ENCODE measurements at regions not wholly inside any gene's neighbourhood (a gene's known extent, or its start where the extent isn't known, plus 50 kb on each side); places are given as distances from the start of the nearest gene placed in this dataset.

DNA sequence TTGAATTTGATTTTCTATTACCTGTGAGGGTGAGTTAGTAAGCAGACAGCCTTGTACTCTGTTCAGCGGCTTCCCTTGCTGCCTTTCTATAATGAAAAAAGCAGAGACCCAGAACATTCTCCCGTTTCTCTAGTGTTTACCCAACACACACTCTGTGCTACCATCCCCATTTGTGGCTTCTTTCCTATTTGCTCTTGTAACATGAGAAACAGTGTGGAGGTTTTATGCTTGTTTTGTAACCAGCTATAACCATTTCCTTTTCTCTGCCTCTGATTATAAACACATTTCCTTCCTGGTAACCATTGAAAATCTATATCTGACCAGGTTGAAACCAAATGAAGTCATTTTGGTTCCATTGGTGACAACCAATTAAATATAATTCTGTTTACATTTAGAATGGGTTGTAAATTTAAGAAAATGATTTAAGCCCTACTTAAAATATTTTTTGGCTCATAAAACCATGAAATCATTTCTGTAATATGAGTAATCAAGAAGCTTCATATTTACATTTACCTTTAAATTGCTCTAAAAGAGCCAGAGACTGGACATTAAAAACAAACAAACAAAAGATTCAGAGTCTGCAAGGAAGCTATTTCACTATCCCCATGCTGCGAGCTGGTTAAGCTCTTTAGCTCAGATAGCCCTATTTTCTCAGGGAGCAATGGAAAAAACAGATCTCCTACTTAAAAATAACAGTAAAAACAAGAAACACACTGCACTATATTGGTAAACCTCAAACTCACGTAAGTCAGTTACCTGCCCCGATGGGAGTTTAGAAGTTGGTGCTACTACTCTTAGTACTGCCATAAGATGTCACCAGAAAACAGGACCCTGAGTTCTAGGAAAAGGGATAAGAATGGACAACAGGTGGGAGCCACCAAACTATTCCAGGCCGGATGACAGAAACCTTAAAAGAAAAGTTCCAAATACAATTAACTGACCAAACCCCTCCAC lies 206.5 kb upstream of the EEA1 start:
- FAIRE-seq = no peak

DNA sequence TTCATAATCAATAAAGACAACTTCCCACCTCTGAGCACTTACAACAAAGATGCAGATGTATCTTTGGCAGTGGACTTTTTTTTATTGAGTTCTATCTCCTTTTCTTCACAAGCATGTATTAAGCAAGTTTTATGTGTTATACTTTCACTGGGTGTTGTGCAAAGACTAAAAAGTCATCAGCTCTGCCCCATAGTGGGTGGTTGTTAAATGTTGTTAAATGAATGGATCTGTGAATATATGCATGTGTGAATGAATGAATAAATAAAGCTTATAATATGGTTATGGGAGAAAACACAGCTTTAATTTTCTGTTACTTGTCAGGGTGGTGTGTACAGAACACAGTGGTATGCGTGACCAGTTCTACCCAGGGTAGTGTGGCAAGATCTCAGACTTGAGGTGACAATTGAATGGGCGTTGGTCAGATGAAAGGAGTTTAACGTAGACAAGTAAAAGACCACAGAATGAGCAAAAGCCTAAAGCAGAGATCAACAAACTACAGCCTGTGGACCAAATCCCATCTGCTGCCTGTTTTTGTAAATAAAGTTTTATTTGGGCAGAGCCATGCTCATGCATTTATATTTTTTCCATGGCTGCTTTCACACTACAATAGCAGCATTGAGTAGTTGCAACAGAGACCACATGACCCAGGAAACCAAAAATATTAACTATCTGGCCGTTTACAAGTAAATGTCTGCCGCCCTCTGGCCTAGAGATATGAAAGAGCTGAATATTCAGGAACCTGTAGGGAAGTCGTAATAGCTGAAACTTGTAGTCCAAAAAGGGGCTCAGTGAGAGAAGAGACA lies 207.4 kb upstream of the EEA1 start:
- FAIRE-seq = no peak

DNA sequence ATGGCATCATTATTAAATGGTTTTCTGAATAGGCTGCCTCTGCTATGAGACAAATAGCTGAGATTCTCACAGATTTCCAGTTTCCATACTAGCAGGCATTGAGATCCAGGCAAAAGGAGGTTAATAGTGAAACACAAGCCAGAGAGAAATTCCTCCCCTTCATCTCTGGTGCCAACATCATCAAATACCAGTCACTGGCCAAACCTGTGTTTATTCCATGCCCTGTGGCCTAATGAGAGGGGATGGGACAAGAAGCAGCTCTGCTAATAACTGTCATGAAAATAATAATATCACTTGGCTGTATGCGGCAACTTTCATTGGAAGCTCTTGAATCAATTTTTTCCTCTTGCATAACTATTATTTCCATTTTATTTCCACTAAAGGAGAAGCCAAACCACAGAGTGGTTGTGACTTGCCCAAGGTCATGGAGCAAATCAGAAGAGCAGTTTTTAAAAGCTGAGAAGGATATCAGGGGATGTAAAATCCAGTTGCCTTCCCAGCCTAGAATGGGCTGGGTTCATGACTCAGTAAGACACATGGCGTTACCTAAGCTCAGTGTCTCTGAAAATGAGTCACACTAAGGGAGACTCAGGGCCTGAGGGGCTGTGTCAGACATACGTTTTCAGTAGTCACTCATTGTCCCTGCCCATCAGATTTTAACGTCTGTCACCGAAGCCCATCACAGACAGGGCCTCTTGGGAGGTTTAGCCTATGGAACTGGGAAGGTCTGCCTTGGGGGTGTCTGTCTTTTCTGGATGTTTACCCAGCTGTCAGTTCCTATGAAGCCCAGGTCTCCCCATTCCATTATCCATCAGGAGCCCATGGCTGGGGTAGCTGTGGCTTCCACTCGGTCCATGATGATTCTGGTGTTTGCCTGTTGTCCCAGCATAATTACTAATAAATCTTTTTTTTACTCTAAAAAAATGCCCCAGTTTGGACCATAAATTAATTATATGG lies 208.8 kb upstream of the EEA1 start:
- FAIRE-seq = no peak

DNA sequence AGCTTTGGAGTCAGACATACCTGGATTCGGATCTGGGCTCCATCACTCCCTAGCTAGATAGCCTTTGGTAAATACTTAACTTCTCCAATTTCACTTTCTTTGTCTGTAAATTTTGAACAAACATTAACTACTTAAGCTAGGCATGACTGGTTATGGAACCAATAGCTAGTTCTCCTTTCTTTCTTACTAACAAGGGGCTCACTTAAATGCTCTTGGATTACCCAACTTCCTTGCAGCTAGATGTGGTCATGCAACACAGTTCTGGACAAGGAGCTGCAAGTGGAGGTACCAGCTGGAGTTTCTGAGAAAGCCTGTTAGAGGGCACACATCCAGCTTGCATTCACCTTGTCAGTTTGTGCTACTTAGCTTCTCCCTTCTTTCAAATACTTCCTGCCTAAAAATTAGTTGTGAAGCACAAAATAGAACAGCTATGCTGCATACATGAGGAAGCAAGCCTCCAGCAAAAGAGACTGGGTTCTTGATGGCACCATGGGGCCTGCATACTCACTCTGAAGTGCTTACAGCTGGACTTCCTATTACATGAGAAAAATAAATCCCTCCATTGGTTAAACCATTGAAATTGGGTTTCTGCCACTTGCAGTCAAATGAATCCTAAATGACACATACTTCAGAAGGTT lies 210.1 kb upstream of the EEA1 start:
- FAIRE-seq = no peak

DNA sequence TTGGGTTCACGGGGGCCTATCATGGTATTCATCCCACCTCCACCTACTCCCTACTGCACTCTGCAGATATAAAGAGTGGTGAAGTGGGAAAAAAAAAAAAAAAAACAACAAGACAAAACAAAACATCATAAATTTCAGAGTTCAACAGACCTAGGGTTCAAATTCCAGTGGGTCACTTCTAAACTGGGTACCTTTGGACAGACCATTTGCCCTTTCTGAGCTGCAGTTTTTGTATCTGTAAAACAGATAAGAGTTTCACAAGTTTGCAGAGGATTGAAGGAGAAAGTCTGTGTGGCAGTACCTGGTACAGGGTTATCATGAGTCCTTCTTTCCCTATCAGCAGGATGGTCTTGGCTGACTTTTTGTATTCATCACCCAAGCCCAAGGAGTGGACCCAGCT lies 211.2 kb upstream of the EEA1 start:
- no peak for FAIRE-seq

DNA sequence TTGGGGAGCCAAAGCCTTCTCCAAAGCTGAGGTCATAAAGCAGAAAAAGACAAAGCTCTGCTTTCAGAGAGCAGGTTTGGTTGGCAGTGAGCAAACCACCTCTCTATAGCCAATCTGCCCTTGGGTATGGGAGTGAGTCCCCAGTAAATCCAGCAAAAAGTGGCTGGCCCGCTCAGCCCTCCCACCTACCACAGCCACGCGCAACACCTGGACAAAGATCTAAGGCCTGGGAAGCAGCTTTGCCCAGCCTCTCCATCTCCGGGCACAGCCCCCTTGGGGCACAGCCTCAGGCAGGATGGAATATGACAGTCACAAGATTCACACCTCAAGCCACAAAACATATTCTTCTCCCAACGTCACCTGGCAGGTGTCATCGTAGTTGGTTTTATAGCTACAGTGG lies 211.7 kb upstream of the EEA1 start:
- FAIRE-seq = no peak

DNA sequence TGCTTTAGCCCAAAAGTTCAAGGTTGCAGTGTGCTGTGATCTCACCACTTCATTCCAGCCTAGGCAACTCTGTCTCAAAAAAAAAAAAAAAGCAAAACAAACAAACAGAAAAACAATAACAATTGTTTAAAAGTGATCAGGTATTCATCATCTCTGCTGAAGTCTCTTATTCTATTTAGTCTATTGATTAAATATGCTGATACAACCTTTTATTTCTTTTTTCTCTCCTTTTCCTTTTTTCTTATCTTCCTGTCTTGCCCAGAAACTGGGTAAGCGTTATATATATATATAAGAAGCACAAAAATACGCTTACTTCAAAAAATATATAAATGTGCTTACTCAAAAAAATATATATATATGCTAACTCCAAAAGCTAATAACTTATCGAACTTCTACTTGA lies 213.8 kb upstream of the EEA1 start:
- no peak for FAIRE-seq

DNA sequence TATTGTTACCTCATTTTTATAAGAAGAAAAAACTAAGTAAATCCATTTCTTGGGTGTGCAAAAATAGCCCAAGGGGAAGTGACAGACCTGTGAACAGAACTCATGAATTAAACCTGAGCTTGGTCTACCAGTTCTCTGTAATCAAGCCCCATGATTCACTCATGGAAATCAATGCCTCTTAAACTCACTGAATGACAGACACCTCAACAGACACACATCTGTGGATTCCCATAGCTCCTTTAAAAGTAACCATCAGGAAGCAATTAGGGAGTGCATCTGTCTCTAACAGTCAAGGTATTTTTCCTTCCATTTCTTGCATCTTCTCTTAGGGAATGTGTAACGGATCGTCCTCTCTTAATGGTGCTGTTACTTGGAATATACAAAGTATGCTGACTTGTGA lies 215.0 kb upstream of the EEA1 start:
- no peak for FAIRE-seq

DNA sequence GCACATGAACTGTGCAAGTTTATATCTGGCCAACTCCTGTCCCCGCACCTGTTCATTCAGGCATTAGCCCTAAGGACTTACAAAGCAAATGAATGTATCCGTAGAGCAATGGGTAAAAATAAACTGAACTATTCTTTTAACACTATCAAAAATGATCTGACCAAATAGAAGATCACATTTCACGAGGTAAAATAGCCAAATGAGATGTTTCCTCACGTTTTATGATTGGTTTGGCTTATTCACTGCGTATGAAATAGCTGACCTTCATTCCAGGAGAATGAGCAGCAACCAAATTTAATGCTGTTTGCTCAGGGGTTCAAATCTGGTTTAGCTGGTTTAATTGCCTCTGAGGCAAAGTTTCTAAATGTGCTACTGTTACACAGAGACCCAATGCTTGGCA lies 216.0 kb upstream of the EEA1 start:
- no peak for FAIRE-seq

DNA sequence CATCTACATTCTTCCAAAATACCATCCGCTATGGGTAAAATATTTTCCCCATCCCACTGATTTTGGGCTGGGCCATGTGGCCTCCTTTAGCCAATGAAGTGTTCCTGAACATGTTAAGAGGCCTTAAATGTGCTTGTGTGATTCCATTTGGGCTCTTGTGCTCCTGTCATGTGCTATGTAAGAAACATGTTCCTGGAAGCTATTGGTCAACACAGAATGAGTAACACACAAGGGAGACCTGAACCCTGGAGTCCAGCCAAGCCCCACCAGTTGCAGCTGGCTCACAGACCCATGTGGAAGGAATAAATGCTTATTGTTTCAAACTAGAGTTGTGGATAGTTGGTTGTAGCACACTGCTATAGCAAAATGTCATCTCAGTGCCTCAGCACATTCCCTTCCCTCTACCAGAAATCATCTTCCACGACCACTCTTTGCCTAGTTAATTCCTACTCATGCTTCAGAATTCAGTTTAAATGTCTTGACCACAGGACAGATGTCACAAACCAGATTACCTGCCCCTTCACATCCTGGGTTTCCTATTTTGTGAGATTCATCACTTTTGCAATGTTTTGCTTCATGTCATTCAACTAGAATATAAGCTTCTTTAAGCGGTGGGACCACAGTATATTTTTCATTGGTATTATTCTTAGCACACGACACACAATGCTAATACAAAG lies 217.3 kb upstream of the EEA1 start:
- no peak for FAIRE-seq

DNA sequence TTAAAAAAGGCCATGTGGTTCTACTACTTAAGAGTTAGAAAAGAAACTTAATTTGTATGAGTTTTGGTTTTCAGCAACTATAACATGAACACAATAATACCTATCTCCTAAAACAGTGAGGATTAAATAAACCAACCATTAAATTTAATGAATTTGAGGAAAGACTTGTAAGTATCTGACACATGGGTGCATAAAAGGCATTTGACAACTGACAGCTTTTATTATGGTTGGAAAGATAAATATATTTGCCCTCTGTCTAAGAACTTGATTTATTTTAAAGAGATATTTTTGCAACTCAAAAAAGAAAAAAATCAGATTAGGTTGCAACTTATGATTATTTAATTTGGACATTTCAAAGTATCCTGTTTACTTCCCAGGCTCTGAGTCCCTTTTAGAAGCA lies 217.9 kb upstream of the EEA1 start:
- FAIRE-seq = no peak

DNA sequence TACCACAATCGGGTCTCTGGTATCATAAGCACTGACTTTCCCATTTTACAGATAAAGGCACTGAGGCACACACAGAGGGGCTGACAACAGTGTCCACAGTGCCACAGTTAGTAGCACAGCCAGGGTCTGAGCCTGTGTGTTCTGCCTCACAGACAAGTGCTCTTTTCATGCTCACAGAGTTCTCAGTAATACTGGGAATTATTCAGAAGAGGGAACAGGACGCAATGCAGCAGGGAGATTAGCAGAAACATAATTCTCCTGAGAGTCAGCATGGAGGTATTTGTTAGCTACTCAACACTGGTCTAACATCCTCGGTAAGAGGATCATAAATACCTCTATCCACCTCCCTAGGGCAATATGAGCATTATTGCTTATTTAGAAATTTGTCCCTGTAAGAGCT lies 219.3 kb upstream of the EEA1 start:
- no peak for FAIRE-seq

DNA sequence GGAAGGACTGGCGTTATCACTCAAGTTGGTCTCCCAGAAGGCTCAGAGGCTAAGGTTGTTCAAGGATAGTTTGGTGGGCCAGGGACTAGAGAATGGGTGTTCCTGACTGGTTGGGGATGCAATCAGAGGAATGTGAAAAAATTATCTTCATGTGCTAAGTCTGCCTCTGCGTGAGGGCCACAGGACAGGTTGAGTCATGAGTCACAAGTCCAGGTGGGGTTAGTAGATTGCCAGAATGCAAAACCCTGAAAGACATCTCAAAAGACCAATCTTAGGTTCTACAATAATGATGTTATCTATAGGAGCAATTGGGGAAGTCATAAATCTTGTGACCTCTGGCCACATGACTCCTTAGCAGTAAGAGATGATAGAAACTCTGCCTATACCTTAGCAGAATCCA lies 220.1 kb upstream of the EEA1 start:
- FAIRE-seq = no peak

DNA sequence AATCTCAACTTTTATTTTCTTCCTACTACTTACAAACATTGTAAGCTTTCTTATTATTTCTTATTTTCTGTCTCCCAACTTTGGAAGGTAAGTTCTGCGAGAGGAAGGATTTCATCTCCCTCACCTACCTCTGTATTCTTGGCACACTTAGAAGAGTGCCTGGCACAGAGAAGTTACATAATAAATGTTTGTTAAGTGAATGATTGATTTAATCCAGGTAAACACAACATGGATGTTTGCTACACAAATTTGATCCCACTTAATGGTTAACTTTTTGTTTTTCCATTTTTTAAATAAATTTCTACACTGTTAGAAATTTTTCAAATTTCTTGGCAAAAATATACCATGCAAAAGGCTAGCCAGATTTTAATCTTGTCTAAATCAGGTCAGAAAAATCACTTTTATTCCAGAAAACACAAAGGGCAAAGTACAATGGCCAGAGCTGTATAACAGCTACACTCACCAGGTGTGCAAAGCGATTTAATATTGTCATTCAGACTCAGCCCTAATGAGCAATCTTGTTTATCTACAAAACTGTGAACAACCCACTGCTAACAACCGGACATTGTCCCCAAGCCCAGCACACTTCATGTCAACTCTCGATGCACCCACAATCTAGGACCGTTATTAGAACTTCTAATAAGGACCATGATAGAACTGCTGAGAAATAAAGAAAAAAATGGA lies 222.1 kb upstream of the EEA1 start:
- FAIRE-seq = no peak

DNA sequence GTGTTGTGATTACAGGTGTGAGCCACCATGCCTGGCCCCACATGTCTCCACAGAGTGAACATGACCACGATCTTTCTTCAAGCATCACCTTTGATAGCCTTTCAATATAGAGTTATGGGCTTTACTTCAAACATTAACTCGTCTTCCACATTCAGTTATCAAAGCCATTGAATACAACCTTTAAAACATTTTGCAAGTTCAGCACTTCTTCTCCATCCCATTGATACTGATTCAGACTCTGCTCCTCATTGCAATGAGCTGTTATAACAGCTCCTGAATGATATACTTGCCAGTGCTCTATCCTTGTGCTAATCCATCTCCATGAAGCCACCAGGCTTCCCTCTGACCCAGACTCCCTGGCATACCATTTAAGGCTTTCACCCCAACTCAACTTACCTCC lies 223.5 kb upstream of the EEA1 start:
- no peak for FAIRE-seq

DNA sequence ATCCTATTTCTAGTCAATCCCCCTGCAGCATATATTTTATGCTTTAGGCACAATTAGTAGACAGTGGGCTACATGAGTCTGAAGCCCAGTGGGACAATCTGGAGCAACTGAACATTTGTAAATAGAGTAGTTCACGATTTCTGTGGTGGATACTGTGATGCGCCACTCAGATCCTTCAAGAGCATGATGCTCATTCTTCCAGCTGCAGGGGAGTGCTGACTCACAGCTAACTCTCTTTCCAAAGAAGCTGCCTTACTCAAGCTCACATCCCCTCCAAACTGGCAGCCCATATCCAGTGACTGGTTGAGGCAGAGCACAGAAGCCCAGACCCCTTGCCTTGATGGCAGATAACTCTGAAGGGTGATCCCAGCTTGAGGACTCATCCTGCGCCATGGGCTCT lies 224.2 kb upstream of the EEA1 start:
- FAIRE-seq = no peak

DNA sequence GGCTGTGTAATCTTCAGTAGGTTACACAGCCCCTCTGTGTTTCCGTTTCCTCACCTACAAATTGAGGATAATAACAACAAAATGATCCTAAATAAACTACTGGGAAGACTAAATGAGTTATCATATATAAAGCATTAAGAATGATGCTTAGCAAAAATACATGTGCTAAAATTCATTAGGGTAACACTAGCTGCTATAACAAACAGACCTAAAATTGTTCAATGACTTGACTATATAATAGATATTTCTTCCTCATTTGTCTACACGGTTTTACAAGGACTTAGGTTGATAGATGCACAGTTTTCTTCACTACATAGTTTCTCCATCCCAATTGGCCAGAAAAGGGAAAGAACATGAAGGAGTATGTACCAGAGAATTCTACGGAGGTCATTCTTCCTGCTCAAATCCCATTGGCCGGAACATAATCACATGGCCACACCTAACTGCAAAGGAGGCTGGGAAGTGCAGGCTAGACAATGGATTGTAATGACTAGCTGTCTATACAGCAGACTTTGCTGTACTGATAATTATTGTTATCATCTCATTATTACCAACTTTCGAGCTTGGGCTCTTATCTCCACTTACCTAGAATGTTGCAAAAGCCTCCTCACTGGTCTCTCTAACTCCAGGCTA lies 223.5 kb upstream of the NUDT4 start:
- no peak for FAIRE-seq

DNA sequence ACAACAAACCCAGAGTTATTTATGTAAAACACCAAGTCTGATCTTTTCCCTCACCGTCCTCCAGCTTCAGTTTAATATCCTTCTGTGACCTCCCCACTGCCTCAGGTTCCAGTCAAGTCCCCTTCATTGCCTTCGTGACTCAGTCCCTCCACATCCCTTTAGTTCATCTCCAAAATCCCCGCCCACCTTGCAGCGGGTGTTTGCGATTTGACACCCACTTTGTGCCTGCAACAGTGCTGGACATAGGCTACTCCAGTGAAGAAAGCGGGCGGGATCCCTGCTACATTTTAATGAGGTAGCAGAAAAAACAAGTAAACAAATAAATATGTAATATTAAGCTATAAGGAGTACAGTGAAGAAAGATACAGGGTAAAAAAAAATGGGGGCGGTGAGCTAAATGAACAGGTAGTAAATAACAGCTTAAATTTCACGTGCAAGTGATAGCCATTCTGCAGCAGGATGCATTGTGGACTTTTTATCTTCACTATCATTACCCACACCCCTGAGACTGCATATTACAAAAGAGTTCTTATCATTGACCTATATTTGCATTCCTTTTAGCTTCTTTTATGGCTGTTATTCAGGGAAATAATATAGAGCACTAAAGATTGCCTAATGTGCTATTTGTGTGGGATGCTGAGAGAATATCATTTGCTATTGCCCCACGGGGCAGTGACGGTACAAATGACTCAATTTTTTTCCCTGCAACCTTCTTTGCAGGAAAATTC lies 222.8 kb upstream of the NUDT4 start:
- no peak for FAIRE-seq

DNA sequence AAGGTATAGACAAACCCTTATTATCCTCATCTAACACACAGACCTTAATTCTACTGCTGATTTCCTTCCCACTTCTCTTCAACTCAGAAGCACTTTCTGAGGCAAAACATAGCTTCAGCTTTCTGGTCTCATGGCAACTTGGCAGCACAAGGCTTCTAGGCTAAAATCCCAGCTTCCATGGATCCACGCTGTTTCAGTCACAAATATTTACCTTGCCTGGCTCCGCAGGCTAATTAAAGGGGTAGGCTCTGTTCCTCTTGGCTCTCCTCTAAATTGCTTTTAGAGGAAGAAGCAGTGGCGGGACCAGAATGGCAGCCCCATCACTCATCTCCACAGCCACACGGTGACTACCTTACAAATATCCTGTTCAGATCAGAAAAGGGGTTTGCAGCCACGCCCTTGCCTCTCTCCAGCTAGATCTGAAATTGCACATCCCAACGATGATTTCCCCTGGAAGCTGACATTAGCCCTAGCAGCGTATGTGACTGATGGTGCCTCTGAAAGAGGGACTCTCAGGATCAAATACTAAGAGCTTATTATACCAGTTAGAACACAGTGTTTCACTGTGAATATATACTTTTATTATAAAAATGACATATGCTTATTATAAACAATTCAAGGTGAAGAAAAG lies 221.5 kb upstream of the NUDT4 start:
- FAIRE-seq = no peak
